GM10266 (cell line): ENCODE measurements at regions not wholly inside any gene's neighbourhood (a gene's known extent, or its start where the extent isn't known, plus 50 kb on each side); places are given as distances from the start of the nearest gene placed in this dataset.

Experiments
- DNase-seq: peaks from one replicate; pipeline ENCODE4 v3.0.0; 2012; ENCODE audit errors: extremely low spot score
- TF ChIP-seq, protein P1 (sequence below): IDR thresholded peaks from 2 replicates; pipeline ENCODE4 v1.5.1; 2012; ENCODE audit warnings: mild to moderate bottlenecking, low read depth; ENCODE audit not compliant: control insufficient read depth, insufficient read depth; ENCODE audit errors: missing control alignments

DNA sequence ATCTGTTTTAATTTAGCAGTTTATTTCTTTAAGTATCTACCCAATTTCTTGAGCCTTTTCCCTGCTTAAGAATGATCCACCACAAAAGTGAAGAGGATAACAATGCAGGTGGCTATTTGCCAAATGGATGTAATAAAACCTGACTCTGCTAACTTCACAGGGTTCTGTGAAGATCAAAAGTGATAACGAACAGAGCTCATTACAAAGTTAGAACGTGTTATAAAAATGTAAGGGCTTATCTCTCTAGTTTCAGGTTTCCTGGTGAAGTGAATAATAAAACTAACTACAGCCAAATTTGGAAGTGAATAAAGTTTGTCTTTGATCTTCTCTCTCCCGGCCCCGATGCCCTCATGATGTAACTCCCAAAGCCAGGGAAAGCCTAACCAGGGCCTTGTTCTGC lies 497.9 kb downstream of the SMARCA1 start:
- DNase-seq, result no peak
- TF ChIP-seq, protein P1, sequence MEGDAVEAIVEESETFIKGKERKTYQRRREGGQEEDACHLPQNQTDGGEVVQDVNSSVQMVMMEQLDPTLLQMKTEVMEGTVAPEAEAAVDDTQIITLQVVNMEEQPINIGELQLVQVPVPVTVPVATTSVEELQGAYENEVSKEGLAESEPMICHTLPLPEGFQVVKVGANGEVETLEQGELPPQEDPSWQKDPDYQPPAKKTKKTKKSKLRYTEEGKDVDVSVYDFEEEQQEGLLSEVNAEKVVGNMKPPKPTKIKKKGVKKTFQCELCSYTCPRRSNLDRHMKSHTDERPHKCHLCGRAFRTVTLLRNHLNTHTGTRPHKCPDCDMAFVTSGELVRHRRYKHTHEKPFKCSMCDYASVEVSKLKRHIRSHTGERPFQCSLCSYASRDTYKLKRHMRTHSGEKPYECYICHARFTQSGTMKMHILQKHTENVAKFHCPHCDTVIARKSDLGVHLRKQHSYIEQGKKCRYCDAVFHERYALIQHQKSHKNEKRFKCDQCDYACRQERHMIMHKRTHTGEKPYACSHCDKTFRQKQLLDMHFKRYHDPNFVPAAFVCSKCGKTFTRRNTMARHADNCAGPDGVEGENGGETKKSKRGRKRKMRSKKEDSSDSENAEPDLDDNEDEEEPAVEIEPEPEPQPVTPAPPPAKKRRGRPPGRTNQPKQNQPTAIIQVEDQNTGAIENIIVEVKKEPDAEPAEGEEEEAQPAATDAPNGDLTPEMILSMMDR, result no peak

GRCh38 chrX:129019412-129019811 lies 503.9 kb downstream of the SMARCA1 start:
- TF ChIP-seq, protein P1, result no peak

DNA sequence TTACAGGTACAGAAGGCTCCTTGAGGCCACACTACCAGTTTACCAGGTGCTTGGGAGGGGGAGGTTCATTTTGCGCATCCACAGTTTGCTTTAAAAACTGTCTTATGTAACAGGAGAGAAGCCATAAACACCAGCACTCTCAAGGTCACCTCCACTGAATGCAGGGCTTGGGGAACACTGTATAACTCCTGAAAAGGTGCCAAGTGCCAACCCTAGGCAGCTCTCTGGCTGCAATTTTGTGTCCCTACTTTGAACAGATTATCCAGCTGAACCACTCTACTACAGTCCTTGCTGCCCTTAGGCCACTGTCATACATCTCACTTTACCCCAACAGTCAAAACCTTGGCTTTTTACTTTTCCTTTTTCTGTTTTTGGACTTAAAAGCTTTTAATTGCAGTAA lies 507.9 kb downstream of the SMARCA1 start:
- TF ChIP-seq, protein P1, result no peak
- no peak for DNase-seq

More at GRCh38 chrX:129019412-129019811, 503.9 kb downstream of the SMARCA1 start:
- DNase-seq, result no peak

DNA sequence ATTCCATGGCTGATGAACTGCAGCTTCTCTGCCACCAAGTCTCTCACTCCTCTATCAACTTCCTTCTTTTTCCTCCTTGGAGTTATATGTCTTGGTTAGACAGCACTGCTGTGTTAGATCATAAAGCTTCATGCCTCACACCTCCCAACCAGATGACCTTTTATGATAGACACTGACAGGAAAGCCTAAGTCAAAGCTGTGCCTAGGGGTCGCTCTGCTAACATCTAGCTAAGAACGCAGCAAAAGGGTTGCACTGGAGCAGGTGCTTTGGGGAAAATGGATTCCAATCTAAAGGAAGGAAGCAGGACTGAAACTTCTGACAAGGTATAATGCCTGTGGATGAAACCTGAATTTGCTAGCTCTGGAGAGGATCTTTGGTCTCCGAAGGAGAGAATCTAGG lies 509.7 kb downstream of the SMARCA1 start:
- no peak for DNase-seq
- TF ChIP-seq, protein P1, result no peak

- no peak for DNase-seq
- TF ChIP-seq, protein P1, result no peak
These were observed 515.7 kb downstream of the SMARCA1 start for GRCh38 chrX:129007631-129008030.

GRCh38 chrX:129006491-129006890 lies 516.8 kb downstream of the SMARCA1 start:
- DNase-seq, result no peak
- TF ChIP-seq, protein P1, result no peak

- DNase-seq, result no peak
- TF ChIP-seq, protein P1, result no peak
These were observed 522.5 kb downstream of the SMARCA1 start for GRCh38 chrX:129000797-129001196.
